Fibroblast of lung (primary cell): ENCODE measurements at regions not wholly inside any gene's neighbourhood (a gene's known extent, or its start where the extent isn't known, plus 50 kb on each side); places are given as distances from the start of the nearest gene placed in this dataset.

Experiments used
- DNase-seq, 2 donors: peaks; one replicate each; pipeline versions ENCODE4 v3.0.0 to v3.0.0-alpha.2; 2010; ENCODE audit warnings: low read depth in 2 of 2
- H2AFZ ChIP-seq: 2 replicates; pipeline ENCODE4 v1.5.1; 2012; ENCODE audit warnings: low read length, control low read depth, inconsistent platforms
- H3K27ac ChIP-seq: 2 replicates; pipeline ENCODE4 v1.5.1; 2011; ENCODE audit warnings: low read length, control low read depth; ENCODE audit not compliant: insufficient read depth
- H3K27me3 ChIP-seq: 2 replicates; pipeline ENCODE4 v1.5.1; 2011; ENCODE audit warnings: mild to moderate bottlenecking, low read length; ENCODE audit not compliant: control insufficient read depth, insufficient read depth
- H3K36me3 ChIP-seq: 2 replicates; pipeline ENCODE4 v1.5.1; 2011; ENCODE audit warnings: low read length; ENCODE audit not compliant: control insufficient read depth, insufficient read depth
- H3K4me1 ChIP-seq: 2 replicates; pipeline ENCODE4 v1.5.1; 2011; ENCODE audit warnings: low read length; ENCODE audit not compliant: control insufficient read depth, insufficient read depth; ENCODE audit errors: extremely low read depth
- H3K4me2 ChIP-seq: 2 replicates; pipeline ENCODE4 v1.5.1; 2011; ENCODE audit warnings: low read length, control low read depth; ENCODE audit not compliant: insufficient read depth; ENCODE audit errors: extremely low read depth
- H3K4me3 ChIP-seq, 4 experiments: fragments of 200-600 bp in 1 of 4; sonication (generic) in 1 of 4; replicated peaks in 1 of 4; 2 replicates each; pipeline ENCODE4 v1.5.1; 2011 to 2016; ENCODE audit warnings: low read length in 4 of 4, low read depth in 3 of 4, mild to moderate bottlenecking in 3 of 4, control low read depth in 2 of 4, inconsistent platforms in 1 of 4, mixed read lengths in 1 of 4; ENCODE audit not compliant: insufficient read depth in 1 of 4; ENCODE audit errors: control extremely low read depth in 1 of 4
- H3K79me2 ChIP-seq: 2 replicates; pipeline ENCODE4 v1.5.1; 2012; ENCODE audit warnings: mild to moderate bottlenecking, low read length, inconsistent platforms; ENCODE audit not compliant: control insufficient read depth, insufficient read depth
- H3K9ac ChIP-seq: 2 replicates; pipeline ENCODE4 v1.5.1; 2011; ENCODE audit warnings: mild to moderate bottlenecking, low read length, control low read depth; ENCODE audit not compliant: insufficient read depth
- H3K9me3 ChIP-seq: 2 replicates; pipeline ENCODE4 v1.5.1; 2012; ENCODE audit warnings: low read depth, low read length; ENCODE audit not compliant: control insufficient read depth, insufficient read depth
- H4K20me1 ChIP-seq: 2 replicates; pipeline ENCODE4 v1.5.1; 2011; ENCODE audit warnings: low read length; ENCODE audit not compliant: control insufficient read depth, insufficient read depth; ENCODE audit errors: extremely low read depth
- EZH2 ChIP-seq: IDR thresholded peaks from 2 replicates; pipeline ENCODE4 v1.5.1; 2012; ENCODE audit warnings: low read length, control low read depth, mild to moderate bottlenecking; ENCODE audit errors: missing control alignments
- TF ChIP-seq, protein P1 (sequence below), 2 donors: IDR thresholded peaks in 1 of 2; conservative IDR thresholded peaks in 1 of 2; 1 replicate in 1 of 2; 2 replicates in 1 of 2; pipeline ENCODE4 v1.5.1; 2011 to 2012; ENCODE audit warnings: low read length in 2 of 2, control low read depth in 1 of 2, inconsistent platforms in 1 of 2, low read depth in 1 of 2, mild to moderate bottlenecking in 1 of 2

DNA sequence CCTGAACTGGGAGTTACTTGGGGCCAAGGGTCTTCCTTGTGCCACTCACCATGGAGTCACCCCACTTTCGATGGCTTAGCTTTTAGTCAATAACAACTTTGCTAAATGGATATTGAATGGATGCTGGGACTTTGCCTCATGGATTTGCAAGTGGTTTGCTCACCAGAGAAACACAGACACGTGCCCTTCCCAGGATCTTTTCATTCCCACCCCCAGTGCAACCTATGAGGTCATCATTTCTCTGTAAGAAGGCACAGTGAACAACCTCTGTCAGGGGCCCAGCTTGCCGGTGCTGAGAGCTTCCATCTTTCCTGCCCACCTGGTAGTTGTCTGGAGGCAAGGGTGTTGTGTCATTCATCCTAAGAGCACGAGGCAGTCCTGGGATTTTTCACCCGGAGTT is 256.8 kb upstream of the PMEPA1 start:
- Histone ChIP-seq H3K9me3 (no peaks in the 10 kb centered on the region), H3K4me1 (no peaks in the 10 kb centered on the region), H3K79me2 (no peaks in the 10 kb centered on the region), H3K36me3 (no peaks in the 10 kb centered on the region), H3K27ac (no peak overlapping the region), H3K9ac (no peak overlapping the region), H4K20me1 (no peaks in the 10 kb centered on the region), H3K27me3 (no peaks in the 10 kb centered on the region), H3K4me3 (no peak overlapping the region), H3K4me2 (no peak overlapping the region), H2AFZ (no peak overlapping the region)
- no peak for TF ChIP-seq EZH2
- TF ChIP-seq, protein P1, sequence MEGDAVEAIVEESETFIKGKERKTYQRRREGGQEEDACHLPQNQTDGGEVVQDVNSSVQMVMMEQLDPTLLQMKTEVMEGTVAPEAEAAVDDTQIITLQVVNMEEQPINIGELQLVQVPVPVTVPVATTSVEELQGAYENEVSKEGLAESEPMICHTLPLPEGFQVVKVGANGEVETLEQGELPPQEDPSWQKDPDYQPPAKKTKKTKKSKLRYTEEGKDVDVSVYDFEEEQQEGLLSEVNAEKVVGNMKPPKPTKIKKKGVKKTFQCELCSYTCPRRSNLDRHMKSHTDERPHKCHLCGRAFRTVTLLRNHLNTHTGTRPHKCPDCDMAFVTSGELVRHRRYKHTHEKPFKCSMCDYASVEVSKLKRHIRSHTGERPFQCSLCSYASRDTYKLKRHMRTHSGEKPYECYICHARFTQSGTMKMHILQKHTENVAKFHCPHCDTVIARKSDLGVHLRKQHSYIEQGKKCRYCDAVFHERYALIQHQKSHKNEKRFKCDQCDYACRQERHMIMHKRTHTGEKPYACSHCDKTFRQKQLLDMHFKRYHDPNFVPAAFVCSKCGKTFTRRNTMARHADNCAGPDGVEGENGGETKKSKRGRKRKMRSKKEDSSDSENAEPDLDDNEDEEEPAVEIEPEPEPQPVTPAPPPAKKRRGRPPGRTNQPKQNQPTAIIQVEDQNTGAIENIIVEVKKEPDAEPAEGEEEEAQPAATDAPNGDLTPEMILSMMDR (conservative IDR thresholded peaks at IDR 0.05 in 1 of 2, IDR thresholded peaks at IDR 0.05 in 1 of 2; ENCODE audit: low read depth in 1 of 2, low read length in 2 of 2): no peak
- no peak for DNase-seq

DNA sequence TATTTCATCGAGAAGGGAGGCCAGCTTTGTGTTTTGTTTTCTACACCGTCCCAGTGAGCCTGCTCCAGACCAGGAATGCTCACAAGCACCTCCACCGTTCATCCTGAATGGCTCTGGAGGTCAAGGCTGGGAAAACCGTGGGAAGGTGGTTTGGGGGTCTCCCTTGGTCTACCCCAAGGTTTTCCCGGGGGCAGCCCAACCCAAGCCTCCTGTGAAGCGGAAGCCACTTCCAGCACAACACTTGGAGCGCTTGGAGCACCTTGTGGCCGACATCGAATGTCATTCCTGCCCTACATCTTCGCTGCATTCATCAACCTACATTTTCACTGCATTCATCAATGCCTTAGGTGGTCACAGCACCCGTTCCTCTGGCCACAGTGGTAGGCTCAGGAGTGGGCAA is 255.6 kb upstream of the PMEPA1 start:
- Histone ChIP-seq H3K27me3 (no peaks in the 10 kb centered on the region), H4K20me1 (no peaks in the 10 kb centered on the region), H3K4me1 (no peaks in the 10 kb centered on the region), H3K4me2 (no peak overlapping the region), H3K27ac (no peak overlapping the region), H3K9me3 (no peaks in the 10 kb centered on the region), H3K36me3 (no peaks in the 10 kb centered on the region), H3K4me3 (no peak overlapping the region), H3K79me2 (no peaks in the 10 kb centered on the region), H2AFZ (no peak overlapping the region), H3K9ac (no peak overlapping the region)
- no peak for DNase-seq
- TF ChIP-seq, protein P1 (conservative IDR thresholded peaks at IDR 0.05 in 1 of 2, IDR thresholded peaks at IDR 0.05 in 1 of 2; ENCODE audit: low read depth in 1 of 2, low read length in 2 of 2): no peak
- no peak for TF ChIP-seq EZH2

DNA sequence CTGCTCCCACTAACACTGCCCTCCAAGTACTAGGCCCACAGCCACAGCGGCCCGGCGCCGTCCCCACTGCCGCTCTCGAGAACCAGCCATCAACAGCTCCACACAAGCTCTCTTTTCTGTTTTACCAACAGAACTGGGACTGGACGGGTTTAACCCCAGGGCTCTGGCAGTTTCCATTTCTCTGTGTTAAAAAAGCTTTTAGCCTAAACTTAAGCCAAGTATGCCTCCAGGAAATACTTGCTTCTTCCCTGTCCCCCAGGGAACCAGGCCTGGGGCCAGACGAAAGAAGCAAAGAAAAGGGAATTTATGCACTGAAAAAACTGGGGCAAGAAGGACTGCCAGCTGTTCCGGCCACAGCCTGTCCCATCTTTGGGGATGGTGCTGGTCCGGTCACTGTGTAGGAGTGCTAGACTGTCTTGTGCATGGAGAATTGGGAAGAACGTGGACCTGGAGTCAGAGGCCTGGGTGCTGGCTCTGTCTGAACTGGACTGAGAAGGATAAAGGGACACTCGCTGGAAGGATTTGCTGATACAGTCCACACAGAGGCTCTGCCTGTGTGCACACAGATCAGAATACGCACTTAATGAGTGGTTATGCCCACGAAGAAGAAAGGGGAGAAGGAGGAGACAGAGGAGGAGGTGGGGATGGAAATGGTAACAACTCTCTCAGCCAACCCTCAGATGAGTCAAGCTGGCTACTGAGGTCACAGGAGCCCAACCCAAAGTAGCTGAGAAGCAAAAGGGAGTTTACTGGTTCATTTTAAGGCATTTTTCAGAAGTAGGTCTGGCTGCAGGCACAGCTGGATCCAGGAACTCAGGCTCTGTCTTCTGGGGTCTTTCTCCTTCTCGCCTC is 254.4 kb upstream of the PMEPA1 start:
- Histone ChIP-seq H4K20me1 (no peaks in the 10 kb centered on the region), H3K4me2 (no peak overlapping the region), H3K27ac (no peak overlapping the region), H3K27me3 (no peaks in the 10 kb centered on the region), H3K4me1 (no peaks in the 10 kb centered on the region), H3K9ac (no peak overlapping the region), H3K79me2 (no peaks in the 10 kb centered on the region), H3K4me3 (no peak overlapping the region), H3K9me3 (no peaks in the 10 kb centered on the region), H2AFZ (no peak overlapping the region), H3K36me3 (no peaks in the 10 kb centered on the region)
- TF ChIP-seq EZH2: no peak
- TF ChIP-seq, protein P1 (conservative IDR thresholded peaks at IDR 0.05 in 1 of 2, IDR thresholded peaks at IDR 0.05 in 1 of 2; ENCODE audit: low read depth in 1 of 2, low read length in 2 of 2): no peak
- no peak for DNase-seq
